DND-41 (cell line): ENCODE measurements at regions not wholly inside any gene's neighbourhood (a gene's known extent, or its start where the extent isn't known, plus 50 kb on each side); places are given as distances from the start of the nearest gene placed in this dataset.

ENCODE experiments used
- ATAC-seq: fragments of 200-7000 bp; cut with Tn5 transposase; 3 replicates; pipeline ENCODE4 v1.9.1; 2021; ENCODE audit warnings: low read depth; ENCODE audit not compliant: insufficient read depth
- DNase-seq: peaks from one replicate; pipeline ENCODE4 v3.0.0-alpha.2; 2020
- H2AFZ ChIP-seq: 2 replicates; pipeline ENCODE4 v1.6.0; 2012; ENCODE audit warnings: low read depth, low read length
- H3K27ac ChIP-seq: 2 replicates; pipeline ENCODE4 v1.5.1; 2012; ENCODE audit warnings: low read length, inconsistent platforms
- H3K27me3 ChIP-seq: fragments of 200-600 bp; sonication (generic); 2 replicates; pipeline ENCODE4 v1.6.0; 2012; ENCODE audit warnings: low read length, mild to moderate bottlenecking, inconsistent platforms; ENCODE audit not compliant: insufficient read depth, poor library complexity
- H3K36me3 ChIP-seq: 2 replicates; pipeline ENCODE4 v1.5.1; 2012; ENCODE audit warnings: low read length, inconsistent platforms; ENCODE audit not compliant: insufficient read depth
- H3K4me1 ChIP-seq: 2 replicates; pipeline ENCODE4 v1.5.1; 2012; ENCODE audit warnings: mild to moderate bottlenecking, low read length; ENCODE audit not compliant: insufficient read depth
- H3K4me2 ChIP-seq: 2 replicates; pipeline ENCODE4 v1.6.0; 2012; ENCODE audit warnings: mild to moderate bottlenecking, moderate library complexity, low read length, inconsistent platforms; ENCODE audit not compliant: insufficient read depth
- H3K4me3 ChIP-seq, 2 experiments: fragments of 200-600 bp in 1 of 2; shearing (Covaris generic) in 1 of 2; 2 replicates each; pipeline ENCODE4 v1.5.1; 2012 to 2016; ENCODE audit warnings: inconsistent platforms in 2 of 2, low read length in 2 of 2, mild to moderate bottlenecking in 2 of 2, low read depth in 1 of 2, moderate library complexity in 1 of 2
- H3K79me2 ChIP-seq: 2 replicates; pipeline ENCODE4 v1.6.0; 2012; ENCODE audit warnings: low read length, inconsistent platforms; ENCODE audit not compliant: insufficient read depth
- H3K9ac ChIP-seq: 2 replicates; pipeline ENCODE4 v1.6.0; 2012; ENCODE audit warnings: low read depth, mild to moderate bottlenecking, inconsistent platforms, low read length, moderate library complexity
- H3K9me3 ChIP-seq: 2 replicates; pipeline ENCODE4 v1.5.1; 2012; ENCODE audit warnings: low read length, moderate library complexity, mild to moderate bottlenecking, inconsistent platforms; ENCODE audit not compliant: insufficient read depth, severe bottlenecking
- H4K20me1 ChIP-seq: 2 replicates; pipeline ENCODE4 v1.6.0; 2012; ENCODE audit warnings: low read length; ENCODE audit not compliant: insufficient read depth
- CTCF ChIP-seq: IDR thresholded peaks from 2 replicates; pipeline ENCODE4 v1.5.1; 2012; ENCODE audit warnings: borderline replicate concordance, low read length, moderate library complexity, mild to moderate bottlenecking; ENCODE audit not compliant: poor library complexity, severe bottlenecking; ENCODE audit errors: extremely low read depth
- EZH2 ChIP-seq: IDR thresholded peaks from 3 replicates; pipeline ENCODE4 v1.6.1; 2012; ENCODE audit warnings: borderline replicate concordance, low read depth, mild to moderate bottlenecking, moderate library complexity, low read length, inconsistent platforms; ENCODE audit not compliant: severe bottlenecking

GRCh38 chr13:85995788-85996418, 196.7 kb upstream of the SLITRK6 start:
- no peaks in the 10 kb centered on the region for H3K9me3 ChIP-seq
- no peak overlapping the region for H2AFZ ChIP-seq
- no peak overlapping the region for H3K9ac ChIP-seq
- TF ChIP-seq CTCF (no peak), EZH2 (no peak)
- H3K27me3 ChIP-seq, result no peaks in the 10 kb centered on the region
- H3K4me2 ChIP-seq, result no peak overlapping the region
- no peaks in the 10 kb centered on the region for H3K79me2 ChIP-seq
- H3K36me3 ChIP-seq, result no peaks in the 10 kb centered on the region
- H3K4me3 ChIP-seq, result no peak overlapping the region
- no peak overlapping the region for H3K27ac ChIP-seq
- H4K20me1 ChIP-seq, result no peaks in the 10 kb centered on the region
- no peaks in the 10 kb centered on the region for H3K4me1 ChIP-seq
- ATAC-seq (no peak), DNase-seq (no peak)

DNA sequence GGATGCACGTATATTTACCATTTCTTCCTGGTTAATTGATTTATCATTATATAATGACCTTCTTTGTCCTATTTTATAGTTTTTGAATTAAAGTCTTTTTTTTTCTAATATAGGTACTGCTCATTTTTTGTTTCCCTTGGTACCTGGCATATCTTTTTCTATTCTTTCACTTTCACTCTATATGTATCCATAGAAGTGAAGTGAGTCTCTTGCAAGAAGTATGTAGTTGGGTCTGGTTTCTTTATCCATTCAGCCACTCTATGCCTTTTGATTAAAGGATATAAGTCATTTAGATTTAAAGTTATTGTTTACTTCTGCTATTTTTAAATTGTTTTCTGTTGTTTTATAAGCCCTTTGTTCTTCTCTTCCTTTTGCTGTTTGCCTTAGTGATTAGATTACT, 194.3 kb upstream of the SLITRK6 start:
- Histone ChIP-seq H3K79me2 (no peaks in the 10 kb centered on the region), H3K9ac (no peak overlapping the region), H3K36me3 (no peaks in the 10 kb centered on the region), H2AFZ (no peak overlapping the region), H3K4me3 (no peak overlapping the region), H3K9me3 (no peaks in the 10 kb centered on the region), H3K27ac (no peak overlapping the region), H3K4me2 (no peak overlapping the region), H4K20me1 (no peaks in the 10 kb centered on the region), H3K4me1 (no peaks in the 10 kb centered on the region), H3K27me3 (no peaks in the 10 kb centered on the region)
- ATAC-seq (no peak), DNase-seq (no peak)
- TF ChIP-seq CTCF, result no peak
- no peak for TF ChIP-seq EZH2

DNA sequence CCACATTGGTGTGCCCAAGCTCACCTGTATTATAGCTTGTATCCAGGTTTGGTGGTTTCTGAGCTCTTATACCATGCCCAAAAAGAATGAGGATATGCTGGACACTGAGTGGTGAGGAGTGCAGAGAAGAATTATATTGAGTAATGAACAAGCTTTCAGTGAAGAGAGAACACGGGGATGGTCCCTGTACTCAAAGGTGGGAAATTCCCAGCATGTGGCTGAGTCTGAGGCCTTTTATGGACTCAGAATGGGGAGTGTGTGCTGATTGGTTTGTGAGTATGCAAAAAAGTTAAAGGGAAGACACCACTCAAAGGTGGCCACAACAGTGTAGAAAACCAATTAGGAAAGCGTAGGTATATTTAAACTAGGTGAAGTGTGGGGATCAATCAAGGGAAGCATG, 191.2 kb upstream of the SLITRK6 start:
- Histone ChIP-seq H3K27ac (no peak overlapping the region), H3K9me3 (no peaks in the 10 kb centered on the region), H3K36me3 (no peaks in the 10 kb centered on the region), H3K4me1 (no peaks in the 10 kb centered on the region), H2AFZ (no peak overlapping the region), H3K4me2 (no peak overlapping the region), H3K4me3 (no peak overlapping the region), H4K20me1 (no peaks in the 10 kb centered on the region), H3K27me3 (no peaks in the 10 kb centered on the region), H3K9ac (no peak overlapping the region), H3K79me2 (no peaks in the 10 kb centered on the region)
- DNase-seq, result no peak
- TF ChIP-seq CTCF, result no peak
- no peak for TF ChIP-seq EZH2
- no peak for ATAC-seq
